Choroid plexus epithelial cell (primary cell): ENCODE measurements at regions not wholly inside any gene's neighbourhood (a gene's known extent, or its start where the extent isn't known, plus 50 kb on each side); places are given as distances from the start of the nearest gene placed in this dataset.

Source experiments
- DNase-seq: peaks from one replicate; pipeline ENCODE4 v3.0.0-alpha.2; 2010; ENCODE audit warnings: low read depth
- H3K4me3 ChIP-seq: 2 replicates; pipeline ENCODE4 v1.5.1; 2011; ENCODE audit warnings: low read depth, mild to moderate bottlenecking, control low read depth, low read length, moderate library complexity
- CTCF ChIP-seq: conservative IDR thresholded peaks from 2 replicates; pipeline ENCODE4 v1.5.1; 2011; ENCODE audit warnings: low read depth, mild to moderate bottlenecking, control low read depth, inconsistent platforms, low read length, moderate library complexity

- H3K4me3 ChIP-seq = no peak overlapping the region
- TF ChIP-seq CTCF = no peak
- DNase-seq = no peak
These were observed 188.0 kb upstream of the CDYL start for GRCh38 chr6:4588163-4588562.

GRCh38 chr6:4587171-4587570, 189.0 kb upstream of the CDYL start:
- DNase-seq = no peak
- no peak overlapping the region for H3K4me3 ChIP-seq
- TF ChIP-seq CTCF = no peak

- DNase-seq = no peak
- no peak for TF ChIP-seq CTCF
These were observed 189.7 kb upstream of the CDYL start for GRCh38 chr6:4586469-4586859.

GRCh38 chr6:4585682-4586468, 190.3 kb upstream of the CDYL start:
- H3K4me3 ChIP-seq = no peak overlapping the region
- no peak for TF ChIP-seq CTCF
- no peak for DNase-seq

More at GRCh38 chr6:4586469-4586859, 189.7 kb upstream of the CDYL start:
- no peak overlapping the region for H3K4me3 ChIP-seq

- DNase-seq = no peak
- TF ChIP-seq CTCF = no peak
- no peak overlapping the region for H3K4me3 ChIP-seq
These were observed 191.4 kb upstream of the CDYL start for GRCh38 chr6:4584801-4585200.

GRCh38 chr6:4582506-4583417, 193.4 kb upstream of the CDYL start:
- DNase-seq = peak; percentile 76
- no peak for TF ChIP-seq CTCF
- no peak overlapping the region for H3K4me3 ChIP-seq
